ENCODE measurements at regions not wholly inside any gene's neighbourhood (a gene's known extent, or its start where the extent isn't known, plus 50 kb on each side); places are given as distances from the start of the nearest gene placed in this dataset.

DNA sequence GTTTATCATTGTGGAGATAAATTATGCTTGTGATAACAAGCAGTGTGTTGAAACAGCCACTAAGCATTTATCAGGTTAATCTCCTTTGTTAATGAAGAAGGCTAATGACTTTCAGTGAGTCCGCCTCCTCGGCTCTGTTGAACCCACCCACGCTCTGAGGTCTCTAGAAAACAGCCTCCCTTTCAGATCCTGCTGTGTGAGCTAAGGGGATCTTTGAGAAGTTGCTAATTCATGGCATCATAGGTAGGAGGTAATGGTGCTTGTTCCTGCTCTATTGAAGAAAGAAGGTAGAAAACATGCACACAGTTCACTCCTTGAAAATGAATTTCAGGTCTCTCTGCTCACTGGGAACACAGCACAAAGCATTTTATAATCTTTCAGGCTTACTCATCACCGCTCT is 483.9 kb downstream of the AACS start:
- DNase-seq (no peak), ATAC-seq (ENCODE audit: low read depth) (no peak)
- CTCF ChIA-PET, result no interaction called here
- H3K4me3 Mint-ChIP-seq, result no peak overlapping the region
- Histone ChIP-seq H4K20me1 (ENCODE audit: control insufficient read depth, insufficient read depth, low read length, poor library complexity, severe bottlenecking) (no peaks in the 10 kb centered on the region), H3K9me3 (ENCODE audit: control extremely low read depth in 1 of 3, control insufficient read depth in 2 of 3, insufficient read depth in 1 of 3, low read length in 2 of 3) (peaks cover 0 to 7% (median 1%) of the 10 kb centered on the region in 3 donors), H2AFZ (ENCODE audit: insufficient read depth, low read depth, low read length, poor library complexity, severe bottlenecking) (no peak overlapping the region), H3K36me3 (replicated peaks in 1 of 2; ENCODE audit: control extremely low read depth in 1 of 2, control insufficient read depth in 1 of 2, extremely low read depth in 1 of 2, insufficient read depth in 2 of 2, low read length in 1 of 2) (no peaks in the 10 kb centered on the region), H3K4me1 (ENCODE audit: control insufficient read depth in 2 of 2, insufficient read depth in 2 of 2, low read length in 2 of 2) (no peaks in the 10 kb centered on the region), H3K27me3 (replicated peaks in 1 of 4; ENCODE audit: control extremely low read depth in 1 of 4, control insufficient read depth in 3 of 4, insufficient read depth in 4 of 4, low read length in 3 of 4) (no peaks in the 10 kb centered on the region), H3K4me2 (replicated peaks; ENCODE audit: low read depth, low read length, poor library complexity, severe bottlenecking) (no peak overlapping the region), H3K9ac (ENCODE audit: low read length) (no peak overlapping the region), H3K79me2 (ENCODE audit: control insufficient read depth, insufficient read depth, low read length) (no peaks in the 10 kb centered on the region), H3K27ac (ENCODE audit: low read length in 2 of 2) (no peak overlapping the region), H3K4me3 (ENCODE audit: control extremely low read depth in 1 of 5, extremely low read depth in 1 of 5, insufficient read depth in 1 of 5, low read depth in 2 of 5, low read length in 4 of 5) (no peak overlapping the region)
- no peak for TF ChIP-seq EZH2 (IDR thresholded peaks at IDR 0.05; ENCODE audit: borderline replicate concordance, insufficient read depth, low read depth, low read length, poor library complexity, severe bottlenecking)
- TF ChIP-seq, protein P1, sequence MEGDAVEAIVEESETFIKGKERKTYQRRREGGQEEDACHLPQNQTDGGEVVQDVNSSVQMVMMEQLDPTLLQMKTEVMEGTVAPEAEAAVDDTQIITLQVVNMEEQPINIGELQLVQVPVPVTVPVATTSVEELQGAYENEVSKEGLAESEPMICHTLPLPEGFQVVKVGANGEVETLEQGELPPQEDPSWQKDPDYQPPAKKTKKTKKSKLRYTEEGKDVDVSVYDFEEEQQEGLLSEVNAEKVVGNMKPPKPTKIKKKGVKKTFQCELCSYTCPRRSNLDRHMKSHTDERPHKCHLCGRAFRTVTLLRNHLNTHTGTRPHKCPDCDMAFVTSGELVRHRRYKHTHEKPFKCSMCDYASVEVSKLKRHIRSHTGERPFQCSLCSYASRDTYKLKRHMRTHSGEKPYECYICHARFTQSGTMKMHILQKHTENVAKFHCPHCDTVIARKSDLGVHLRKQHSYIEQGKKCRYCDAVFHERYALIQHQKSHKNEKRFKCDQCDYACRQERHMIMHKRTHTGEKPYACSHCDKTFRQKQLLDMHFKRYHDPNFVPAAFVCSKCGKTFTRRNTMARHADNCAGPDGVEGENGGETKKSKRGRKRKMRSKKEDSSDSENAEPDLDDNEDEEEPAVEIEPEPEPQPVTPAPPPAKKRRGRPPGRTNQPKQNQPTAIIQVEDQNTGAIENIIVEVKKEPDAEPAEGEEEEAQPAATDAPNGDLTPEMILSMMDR (IDR thresholded peaks at IDR 0.05), result no peak
- intact Hi-C loops (cut with micrococcal nuclease), result no loop called here
- H3K9me3 Mint-ChIP-seq (ENCODE audit: insufficient read depth), result no peaks in the 10 kb centered on the region
- H3K4me1 Mint-ChIP-seq, result no peaks in the 10 kb centered on the region
- 70% methylated on average over 2 of the region's 4 CpGs for WGBS (ENCODE audit: insufficient coverage)
- POLR2A ChIA-PET, result no interaction called here
- H3K27ac Mint-ChIP-seq, result no peak overlapping the region
- H3K27me3 Mint-ChIP-seq, result peaks cover 2% of the 10 kb centered on the region

DNA sequence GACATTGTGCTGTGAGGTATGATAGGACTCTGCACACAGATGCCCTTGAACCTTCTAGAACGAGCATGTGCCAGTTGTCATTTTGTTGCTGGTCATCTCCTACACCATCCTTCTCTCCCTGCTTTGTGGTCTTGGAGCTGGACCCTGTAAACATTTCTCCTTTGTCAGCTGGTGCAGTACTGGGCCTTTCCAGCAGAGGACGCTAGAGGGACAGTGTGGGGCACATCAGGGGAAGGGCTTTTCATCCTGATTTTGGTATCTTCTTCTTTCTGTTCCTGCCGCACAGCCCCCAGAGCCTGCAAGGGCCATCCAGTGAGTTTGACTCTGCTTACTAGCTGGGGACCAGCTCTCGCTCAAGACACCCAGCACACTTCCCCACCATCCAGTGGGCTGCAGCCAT is 484.6 kb downstream of the AACS start:
- TF ChIP-seq EZH2 (IDR thresholded peaks at IDR 0.05; ENCODE audit: borderline replicate concordance, insufficient read depth, low read depth, low read length, poor library complexity, severe bottlenecking), result no peak
- TF ChIP-seq, protein P1 (IDR thresholded peaks at IDR 0.05), result no peak
- peaks cover 0 to 7% (median 1%) of the 10 kb centered on the region in 3 donors for H3K9me3 ChIP-seq (ENCODE audit: control extremely low read depth in 1 of 3, control insufficient read depth in 2 of 3, insufficient read depth in 1 of 3, low read length in 2 of 3)
- Mint-ChIP-seq H3K4me3 (no peak overlapping the region), H3K4me1 (no peaks in the 10 kb centered on the region), H3K27ac (no peak overlapping the region), H3K27me3 (peaks cover 2% of the 10 kb centered on the region), H3K9me3 (ENCODE audit: insufficient read depth) (no peaks in the 10 kb centered on the region)
- no peak overlapping the region for H3K27ac ChIP-seq (ENCODE audit: low read length in 2 of 2)
- H3K4me3 ChIP-seq (ENCODE audit: control extremely low read depth in 1 of 5, extremely low read depth in 1 of 5, insufficient read depth in 1 of 5, low read depth in 2 of 5, low read length in 4 of 5), result no peak overlapping the region
- no peaks in the 10 kb centered on the region for H3K79me2 ChIP-seq (ENCODE audit: control insufficient read depth, insufficient read depth, low read length)
- ChIA-PET POLR2A (no interaction called here), CTCF (no interaction called here)
- 57% methylated on average over 3 of the region's 4 CpGs for WGBS (ENCODE audit: insufficient coverage)
- no peaks in the 10 kb centered on the region for H3K4me1 ChIP-seq (ENCODE audit: control insufficient read depth in 2 of 2, insufficient read depth in 2 of 2, low read length in 2 of 2)
- no peak overlapping the region for H2AFZ ChIP-seq (ENCODE audit: insufficient read depth, low read depth, low read length, poor library complexity, severe bottlenecking)
- no peaks in the 10 kb centered on the region for H3K27me3 ChIP-seq (replicated peaks in 1 of 4; ENCODE audit: control extremely low read depth in 1 of 4, control insufficient read depth in 3 of 4, insufficient read depth in 4 of 4, low read length in 3 of 4)
- ATAC-seq (ENCODE audit: low read depth), result no peak
- no peak overlapping the region for H3K9ac ChIP-seq (ENCODE audit: low read length)
- intact Hi-C loops (cut with micrococcal nuclease), result no loop called here
- H3K4me2 ChIP-seq (replicated peaks; ENCODE audit: low read depth, low read length, poor library complexity, severe bottlenecking), result no peak overlapping the region
- H4K20me1 ChIP-seq (ENCODE audit: control insufficient read depth, insufficient read depth, low read length, poor library complexity, severe bottlenecking), result no peaks in the 10 kb centered on the region
- no peaks in the 10 kb centered on the region for H3K36me3 ChIP-seq (replicated peaks in 1 of 2; ENCODE audit: control extremely low read depth in 1 of 2, control insufficient read depth in 1 of 2, extremely low read depth in 1 of 2, insufficient read depth in 2 of 2, low read length in 1 of 2)
- DNase-seq, result no peak

All from B cell (primary cell).